ENCODE measurements at regions not wholly inside any gene's neighbourhood (a gene's known extent, or its start where the extent isn't known, plus 50 kb on each side); places are given as distances from the start of the nearest gene placed in this dataset.

DNA sequence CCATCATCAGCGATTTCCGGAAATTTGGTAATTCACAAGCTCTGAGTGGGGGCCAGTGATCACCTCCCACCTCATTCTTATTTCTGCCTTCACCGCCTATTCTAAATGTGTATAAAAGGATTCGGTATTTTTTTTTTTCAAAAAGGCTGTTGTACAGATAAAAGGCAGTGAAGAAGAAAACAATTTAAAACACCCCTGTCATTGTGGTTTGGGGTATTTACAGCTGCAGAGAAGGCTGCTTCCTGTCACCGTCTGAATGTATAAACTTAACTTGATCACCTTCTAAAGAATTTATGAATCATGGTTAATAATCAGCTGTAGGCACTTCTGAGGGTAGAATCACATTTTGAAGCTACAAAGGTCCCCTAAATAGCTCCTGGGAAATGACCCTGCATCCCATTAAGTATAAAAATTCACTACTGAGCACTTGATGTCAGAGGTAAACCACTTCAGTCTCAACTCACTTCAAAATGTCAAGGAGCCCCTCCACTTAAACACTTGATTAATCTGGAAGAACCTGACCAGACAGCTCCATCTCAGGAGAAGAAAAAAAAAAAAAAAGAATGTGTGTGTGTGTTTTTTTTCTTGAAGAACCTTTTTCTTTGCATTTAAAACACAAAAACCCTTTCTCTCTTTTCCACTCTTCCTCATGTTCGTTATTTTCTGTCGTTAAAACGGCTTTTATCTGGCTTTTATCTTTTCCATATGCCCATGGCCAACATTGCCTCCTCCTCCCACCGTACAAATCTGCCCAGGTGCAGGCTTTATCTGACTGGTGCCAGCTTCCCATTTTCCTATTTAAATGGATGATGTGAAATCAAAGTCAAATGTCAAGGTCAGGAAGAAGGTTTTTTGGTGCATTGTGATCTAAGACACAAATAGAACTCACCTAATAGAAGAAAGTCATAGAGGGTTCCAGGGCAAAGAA, 291.2 kb downstream of the IRX1 start:
- DNase-seq (ENCODE audit: low spot score in 2 of 2): no peak
- H3K4me3 ChIP-seq: no peak overlapping the region
- intact Hi-C loops (cut with DNase I): no loop called here
- no peaks in the 10 kb centered on the region for H3K9me3 ChIP-seq
- TF ChIP-seq, protein P1, sequence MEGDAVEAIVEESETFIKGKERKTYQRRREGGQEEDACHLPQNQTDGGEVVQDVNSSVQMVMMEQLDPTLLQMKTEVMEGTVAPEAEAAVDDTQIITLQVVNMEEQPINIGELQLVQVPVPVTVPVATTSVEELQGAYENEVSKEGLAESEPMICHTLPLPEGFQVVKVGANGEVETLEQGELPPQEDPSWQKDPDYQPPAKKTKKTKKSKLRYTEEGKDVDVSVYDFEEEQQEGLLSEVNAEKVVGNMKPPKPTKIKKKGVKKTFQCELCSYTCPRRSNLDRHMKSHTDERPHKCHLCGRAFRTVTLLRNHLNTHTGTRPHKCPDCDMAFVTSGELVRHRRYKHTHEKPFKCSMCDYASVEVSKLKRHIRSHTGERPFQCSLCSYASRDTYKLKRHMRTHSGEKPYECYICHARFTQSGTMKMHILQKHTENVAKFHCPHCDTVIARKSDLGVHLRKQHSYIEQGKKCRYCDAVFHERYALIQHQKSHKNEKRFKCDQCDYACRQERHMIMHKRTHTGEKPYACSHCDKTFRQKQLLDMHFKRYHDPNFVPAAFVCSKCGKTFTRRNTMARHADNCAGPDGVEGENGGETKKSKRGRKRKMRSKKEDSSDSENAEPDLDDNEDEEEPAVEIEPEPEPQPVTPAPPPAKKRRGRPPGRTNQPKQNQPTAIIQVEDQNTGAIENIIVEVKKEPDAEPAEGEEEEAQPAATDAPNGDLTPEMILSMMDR (IDR thresholded peaks at IDR 0.05): no peak
- no peaks in the 10 kb centered on the region for H3K4me1 ChIP-seq
- H3K27ac ChIP-seq: no peak overlapping the region
- no peaks in the 10 kb centered on the region for H3K36me3 ChIP-seq
- no peaks in the 10 kb centered on the region for H3K27me3 ChIP-seq

DNA sequence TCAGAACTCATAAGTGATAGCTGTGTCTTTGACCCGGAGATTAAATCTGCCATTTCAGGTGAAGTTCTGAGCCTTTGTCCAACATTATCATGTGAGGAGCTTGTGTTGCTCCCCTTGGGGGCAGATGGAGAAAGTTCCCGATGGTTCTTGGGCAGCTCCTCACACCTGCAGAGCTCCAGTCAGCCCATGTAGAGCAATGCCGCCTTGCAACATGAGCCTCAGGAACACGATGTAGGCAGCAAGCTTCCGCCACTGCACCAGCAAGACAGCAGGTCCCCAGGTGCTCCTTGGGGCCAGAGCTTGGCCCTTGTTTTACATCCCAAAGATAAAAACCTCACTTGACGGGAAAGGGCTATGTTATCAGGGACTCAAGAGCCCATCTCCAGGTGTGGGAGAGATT, 292.7 kb downstream of the IRX1 start:
- H3K9me3 ChIP-seq: no peaks in the 10 kb centered on the region
- no peaks in the 10 kb centered on the region for H3K4me1 ChIP-seq
- DNase-seq (ENCODE audit: low spot score in 2 of 2): no peak
- no peaks in the 10 kb centered on the region for H3K36me3 ChIP-seq
- no peak overlapping the region for H3K4me3 ChIP-seq
- no peak overlapping the region for H3K27ac ChIP-seq
- H3K27me3 ChIP-seq: no peaks in the 10 kb centered on the region
- intact Hi-C loops (cut with DNase I): no loop called here
- TF ChIP-seq, protein P1 (IDR thresholded peaks at IDR 0.05): no peak

- intact Hi-C loops (cut with DNase I): no loop called here
Observed at GRCh38 chr5:3889412-3890142, 293.9 kb downstream of the IRX1 start.

GRCh38 chr5:3891113-3891512, 295.5 kb downstream of the IRX1 start:
- H3K36me3 ChIP-seq: no peaks in the 10 kb centered on the region
- no peak overlapping the region for H3K27ac ChIP-seq
- H3K4me3 ChIP-seq: no peak overlapping the region
- TF ChIP-seq, protein P1 (IDR thresholded peaks at IDR 0.05): no peak
- DNase-seq (ENCODE audit: low spot score in 2 of 2): no peak
- no peaks in the 10 kb centered on the region for H3K9me3 ChIP-seq
- no peaks in the 10 kb centered on the region for H3K27me3 ChIP-seq
- H3K4me1 ChIP-seq: no peaks in the 10 kb centered on the region
- intact Hi-C loops (cut with DNase I): no loop called here

More at GRCh38 chr5:3889412-3890142, 293.9 kb downstream of the IRX1 start:
- H3K9me3 ChIP-seq: no peaks in the 10 kb centered on the region
- H3K4me1 ChIP-seq: no peaks in the 10 kb centered on the region
- no peak for DNase-seq (ENCODE audit: low spot score in 2 of 2)
- no peaks in the 10 kb centered on the region for H3K36me3 ChIP-seq
- no peaks in the 10 kb centered on the region for H3K27me3 ChIP-seq
- TF ChIP-seq, protein P1 (IDR thresholded peaks at IDR 0.05): no peak
- H3K27ac ChIP-seq: no peak overlapping the region
- H3K4me3 ChIP-seq: no peak overlapping the region

DNA sequence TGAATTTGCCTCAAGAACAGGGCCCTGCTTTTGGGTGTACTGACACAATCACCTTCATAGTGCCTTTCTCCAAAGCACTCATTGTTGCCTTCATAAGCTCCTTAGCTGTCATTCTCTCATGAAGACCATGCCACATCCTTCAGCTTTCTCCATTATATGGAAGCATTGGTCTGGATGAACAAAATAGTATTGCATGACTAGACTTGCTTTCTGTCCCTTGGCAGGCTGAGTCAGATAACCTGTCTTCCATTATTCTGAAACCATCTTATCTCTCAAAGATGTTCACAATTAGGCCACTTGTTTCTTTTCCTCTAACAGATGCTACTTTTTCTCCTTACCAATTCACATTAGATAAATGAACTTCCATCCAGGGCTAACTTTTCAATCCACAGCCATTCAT, 297.9 kb downstream of the IRX1 start:
- intact Hi-C loops (cut with DNase I): no loop called here
- H3K9me3 ChIP-seq: peaks cover 0 to 4% of the 10 kb centered on the region in 2 donors
- DNase-seq (ENCODE audit: low spot score in 2 of 2): no peak
- H3K4me1 ChIP-seq: no peaks in the 10 kb centered on the region
- H3K36me3 ChIP-seq: no peaks in the 10 kb centered on the region
- H3K27ac ChIP-seq: no peak overlapping the region
- TF ChIP-seq, protein P1 (IDR thresholded peaks at IDR 0.05): no peak
- no peak overlapping the region for H3K4me3 ChIP-seq
- no peaks in the 10 kb centered on the region for H3K27me3 ChIP-seq
